PC-3 (cell line): ENCODE measurements at regions not wholly inside any gene's neighbourhood (a gene's known extent, or its start where the extent isn't known, plus 50 kb on each side); places are given as distances from the start of the nearest gene placed in this dataset.
A peak's percentile ranks its signal among the peaks of the same experiment; 100 is the strongest.
"Not testable (repeated sequence)": the region's sequence is repeated elsewhere in the genome, so short reads cannot be mapped to it uniquely, and the experiment has no call there.

Source experiments
- ATAC-seq: fragments of 200-7000 bp; cut with Tn5 transposase; 2 replicates; pipeline ENCODE4 v1.9.1; 2020; ENCODE audit warnings: mild to moderate bottlenecking, moderate library complexity
- BruUV-seq: library from RNA; stranded (reverse); fragments of 400-500 nt; replicated peaks from 2 replicates; lab custom pipeline; 2021; lab: Mats Ljungman, UMichigan
- CTCF ChIA-PET: fragments of 300-600 bp; sonication (Branson Sonifier 250); formaldehyde crosslinking; loops from one replicate; lab custom pipeline; 2022; ENCODE audit warnings: antibody characterized with exemption; lab: Charles Lee
- POLR2A ChIA-PET: fragments of 300-600 bp; sonication (Branson Sonifier 250); formaldehyde crosslinking; loops from one replicate; lab custom pipeline; 2022; ENCODE audit warnings: antibody characterized with exemption; ENCODE audit not compliant: unreplicated experiment; lab: Charles Lee
- DNase-seq: peaks from one replicate; pipeline ENCODE4 v3.0.0-alpha.2; 2015
- H2AFZ ChIP-seq: fragments of 300-600 bp; sonication (generic); 2 replicates; pipeline ENCODE4 v1.6.0; 2016; ENCODE audit warnings: antibody characterized with exemption, low read length
- H3F3A ChIP-seq: fragments of 300-600 bp; sonication (generic); one replicate; pipeline ENCODE4 v1.6.0; 2017; ENCODE audit warnings: antibody characterized with exemption, low read length, control low read depth, mild to moderate bottlenecking; ENCODE audit not compliant: unreplicated experiment
- H3K27ac ChIP-seq: fragments of 300-600 bp; sonication (generic); 2 replicates; pipeline ENCODE4 v1.5.1; 2016; ENCODE audit warnings: mild to moderate bottlenecking, low read length
- H3K27me3 ChIP-seq: fragments of 300-600 bp; sonication (generic); 2 replicates; pipeline ENCODE4 v1.6.1; 2016; ENCODE audit warnings: low read length, mixed read lengths
- H3K36me3 ChIP-seq: fragments of 300-600 bp; sonication (generic); 2 replicates; pipeline ENCODE4 v1.6.1; 2016; ENCODE audit warnings: low read depth, mixed run types, low read length, mixed read lengths
- H3K4me1 ChIP-seq: fragments of 300-600 bp; sonication (generic); 2 replicates; pipeline ENCODE4 v1.5.1; 2016; ENCODE audit warnings: low read length; ENCODE audit not compliant: insufficient read depth
- H3K4me2 ChIP-seq: fragments of 300-600 bp; sonication (generic); 2 replicates; pipeline ENCODE4 v1.6.0; 2016; ENCODE audit warnings: low read length
- H3K4me3 ChIP-seq: fragments of 300-600 bp; sonication (generic); 2 replicates; pipeline ENCODE4 v1.5.1; 2016; ENCODE audit warnings: mild to moderate bottlenecking, low read length, mixed read lengths
- H3K79me2 ChIP-seq: fragments of 300-600 bp; sonication (generic); 2 replicates; pipeline ENCODE4 v1.6.1; 2017; ENCODE audit warnings: low read length, mixed read lengths
- H3K9ac ChIP-seq: fragments of 300-600 bp; sonication (generic); 2 replicates; pipeline ENCODE4 v1.6.0; 2016; ENCODE audit warnings: mild to moderate bottlenecking, low read length
- H3K9me2 ChIP-seq: fragments of 300-600 bp; sonication (generic); replicated peaks from 2 replicates; pipeline ENCODE4 v1.6.1; 2016; ENCODE audit warnings: mixed run types, low read length, mixed read lengths
- H3K9me3 ChIP-seq: fragments of 300-600 bp; sonication (generic); 2 replicates; pipeline ENCODE4 v1.6.1; 2016; ENCODE audit warnings: low read length, mixed read lengths
- H4K20me1 ChIP-seq: fragments of 300-600 bp; sonication (generic); 2 replicates; pipeline ENCODE4 v1.6.1; 2016; ENCODE audit warnings: low read length, mixed read lengths
- CTCF ChIP-seq: fragments of 300-600 bp; sonication (generic); conservative IDR thresholded peaks from 2 replicates; pipeline ENCODE4 v1.5.1; 2017; ENCODE audit warnings: antibody characterized with exemption, low read depth, mild to moderate bottlenecking, low read length
- intact Hi-C: fragments of 100-400 bp; cut with micrococcal nuclease; formaldehyde crosslinking; loops from 2 replicates; pipeline ENCODE4 v1.9.0; 2023

DNA sequence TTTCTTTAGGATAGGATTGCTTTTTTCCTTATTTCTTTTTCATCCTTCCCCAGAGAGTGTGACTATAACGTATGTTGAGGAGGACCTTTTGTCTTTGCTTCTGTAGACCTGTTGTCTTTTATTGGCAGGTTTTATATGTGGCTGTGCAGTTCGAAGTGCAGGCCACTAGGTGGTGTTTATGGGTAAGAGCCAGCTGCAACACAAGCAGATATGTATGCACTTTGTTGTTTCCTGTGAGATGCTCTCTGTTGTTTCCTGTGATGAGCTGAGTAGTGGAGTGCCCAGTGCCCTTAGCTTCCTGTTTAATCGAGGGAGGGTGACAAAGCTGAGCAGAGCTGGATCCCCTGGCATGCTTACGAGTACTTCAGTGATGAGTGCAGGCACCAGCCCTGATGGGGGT, 50.0 kb upstream of the TGIF2LX start:
- CTCF ChIA-PET, H4K20me1 ChIP-seq: not testable (repeated sequence)
- ATAC-seq, result peak; percentile 51; the same call in 1 of the 2 replicates

More for the DNA sequence above, 50.0 kb upstream of the TGIF2LX start:
- H3K4me2 ChIP-seq, H2AFZ ChIP-seq, H3K9me2 ChIP-seq, BruUV-seq, H3F3A ChIP-seq, H3K27ac ChIP-seq, intact Hi-C loops, H3K36me3 ChIP-seq, H3K4me3 ChIP-seq, H3K9me3 ChIP-seq, H3K27me3 ChIP-seq, H3K4me1 ChIP-seq, H3K79me2 ChIP-seq, H3K9ac ChIP-seq, POLR2A ChIA-PET: not testable (repeated sequence)
- DNase-seq, result peak; percentile 18
- peak; percentile 24; the same call in 1 of the 2 replicates for TF ChIP-seq CTCF
